Left lung (tissue), 4 donors: ENCODE measurements at regions not wholly inside any gene's neighbourhood (a gene's known extent, or its start where the extent isn't known, plus 50 kb on each side); places are given as distances from the start of the nearest gene placed in this dataset.

ENCODE experiments used
- ATAC-seq: fragments of 200-7000 bp; cut with Tn5 transposase; one replicate; pipeline ENCODE4 v1.9.1; 2020; ENCODE audit warnings: moderate library complexity
- DNase-seq, 4 donors: peaks; one replicate each; pipeline ENCODE4 v3.0.0-alpha.2; 2013 to 2020
- H3K27ac ChIP-seq, 2 donors: fragments of 200-600 bp; sonication (generic) in 1 of 2; one replicate each; pipeline versions ENCODE4 v1.5.0 to v1.8.0; 2020 to 2021
- H3K27me3 ChIP-seq, 2 donors: fragments of 200-600 bp; sonication (generic) in 1 of 2; one replicate each; pipeline versions ENCODE4 v1.5.0 to v1.8.0; 2020 to 2021
- H3K36me3 ChIP-seq, 2 donors: fragments of 200-600 bp; sonication (generic) in 1 of 2; one replicate each; pipeline versions ENCODE4 v1.5.0 to v1.8.0; 2020 to 2021
- H3K4me1 ChIP-seq, 2 donors: fragments of 200-600 bp; one replicate each; pipeline ENCODE4 v1.8.0; 2021
- H3K4me3 ChIP-seq, 2 donors: fragments of 200-600 bp; sonication (generic) in 1 of 2; one replicate each; pipeline versions ENCODE4 v1.5.0 to v1.8.0; 2020 to 2021; ENCODE audit warnings: mild to moderate bottlenecking in 1 of 2
- H3K9me3 ChIP-seq, 2 donors: fragments of 200-600 bp; sonication (generic) in 1 of 2; one replicate each; pipeline versions ENCODE4 v1.5.0 to v1.8.0; 2020 to 2021
- intact Hi-C, 2 donors: fragments of 100-400 bp; cut with DNase I; formaldehyde crosslinking; loops; one replicate each; pipeline versions ENCODE4 v1.11.2 to v1.14.2; 2022
- TF ChIP-seq, protein P1 (sequence below), 2 donors: fragments of 200-600 bp; sonication (generic) in 1 of 2; IDR thresholded peaks; one replicate each; pipeline versions ENCODE4 v1.5.0 to v1.8.0; 2021; ENCODE audit warnings: antibody characterized with exemption in 2 of 2
- donor health status: DM: no; HTN: yes; CAD: no.
- donor health status: DM: no; HTN: no; CAD: no.

DNA sequence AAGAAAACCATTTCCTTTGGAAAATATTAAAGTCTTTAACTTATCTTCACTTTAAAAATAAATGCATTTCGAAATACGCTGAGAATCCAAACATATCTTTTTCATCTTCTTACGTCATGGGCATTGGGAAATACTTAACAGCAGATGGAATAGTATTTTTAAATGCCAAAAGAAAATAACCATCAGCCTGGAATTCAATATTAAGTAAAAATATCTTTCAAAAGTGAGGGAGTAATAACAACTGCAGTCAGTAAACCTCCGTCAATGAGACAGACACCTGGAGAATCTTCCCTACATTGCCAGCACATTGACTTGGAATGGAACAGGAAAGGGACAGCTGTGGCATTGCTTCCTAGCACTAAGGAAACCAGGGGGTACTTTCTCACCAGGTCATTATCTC is 290.4 kb upstream of the TNP1 start:
- no peak for ATAC-seq

DNA sequence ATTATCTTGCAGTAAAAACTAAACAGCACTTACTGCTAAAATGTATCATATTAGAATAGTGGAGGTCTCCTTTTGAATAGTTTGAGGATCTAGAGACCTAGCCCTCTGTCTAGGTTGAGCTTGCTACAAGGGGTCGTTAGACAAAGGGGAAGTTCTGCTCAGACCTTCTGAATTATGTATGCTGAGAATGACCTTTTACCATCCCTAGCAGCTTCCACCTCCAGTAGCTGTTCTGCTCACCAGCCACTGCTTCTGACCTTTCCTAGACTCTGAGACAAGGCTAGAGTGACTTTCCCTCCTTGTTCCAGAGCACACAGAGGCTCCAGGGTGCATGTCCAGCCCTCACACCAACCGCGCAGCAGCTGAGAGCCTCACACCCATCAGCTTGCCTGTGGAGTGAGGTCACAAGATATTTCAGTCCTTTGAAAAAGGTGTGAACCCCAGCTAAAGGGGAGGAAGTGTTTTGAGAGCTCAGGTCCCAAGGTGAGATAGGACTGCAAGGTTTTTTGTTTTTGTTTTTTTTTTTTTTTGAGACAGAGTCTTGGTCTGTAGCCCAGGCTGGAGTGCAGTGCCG is 289.3 kb upstream of the TNP1 start:
- no peak for ATAC-seq
- no peak overlapping the region for H3K27ac ChIP-seq
- TF ChIP-seq, protein P1, sequence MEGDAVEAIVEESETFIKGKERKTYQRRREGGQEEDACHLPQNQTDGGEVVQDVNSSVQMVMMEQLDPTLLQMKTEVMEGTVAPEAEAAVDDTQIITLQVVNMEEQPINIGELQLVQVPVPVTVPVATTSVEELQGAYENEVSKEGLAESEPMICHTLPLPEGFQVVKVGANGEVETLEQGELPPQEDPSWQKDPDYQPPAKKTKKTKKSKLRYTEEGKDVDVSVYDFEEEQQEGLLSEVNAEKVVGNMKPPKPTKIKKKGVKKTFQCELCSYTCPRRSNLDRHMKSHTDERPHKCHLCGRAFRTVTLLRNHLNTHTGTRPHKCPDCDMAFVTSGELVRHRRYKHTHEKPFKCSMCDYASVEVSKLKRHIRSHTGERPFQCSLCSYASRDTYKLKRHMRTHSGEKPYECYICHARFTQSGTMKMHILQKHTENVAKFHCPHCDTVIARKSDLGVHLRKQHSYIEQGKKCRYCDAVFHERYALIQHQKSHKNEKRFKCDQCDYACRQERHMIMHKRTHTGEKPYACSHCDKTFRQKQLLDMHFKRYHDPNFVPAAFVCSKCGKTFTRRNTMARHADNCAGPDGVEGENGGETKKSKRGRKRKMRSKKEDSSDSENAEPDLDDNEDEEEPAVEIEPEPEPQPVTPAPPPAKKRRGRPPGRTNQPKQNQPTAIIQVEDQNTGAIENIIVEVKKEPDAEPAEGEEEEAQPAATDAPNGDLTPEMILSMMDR (IDR thresholded peaks at IDR 0.05), result no peak
- H3K27me3 ChIP-seq, result peaks cover 0 to 11% of the 10 kb centered on the region in 2 donors
- H3K4me3 ChIP-seq, result no peak overlapping the region
- intact Hi-C loops, result no loop called here
- H3K4me1 ChIP-seq, result no peaks in the 10 kb centered on the region
- H3K36me3 ChIP-seq, result no peaks in the 10 kb centered on the region
- DNase-seq, result no peak
- no peaks in the 10 kb centered on the region for H3K9me3 ChIP-seq

More for the DNA sequence above, 290.4 kb upstream of the TNP1 start:
- peak in 2 of 4 donors; percentile 49 to 52 for DNase-seq
- intact Hi-C loops, result no loop called here
- H3K27ac ChIP-seq, result no peak overlapping the region
- H3K36me3 ChIP-seq, result no peaks in the 10 kb centered on the region
- H3K9me3 ChIP-seq, result no peaks in the 10 kb centered on the region
- no peaks in the 10 kb centered on the region for H3K4me1 ChIP-seq
- TF ChIP-seq, protein P1 (IDR thresholded peaks at IDR 0.05), result no peak
- no peak overlapping the region for H3K4me3 ChIP-seq
- H3K27me3 ChIP-seq, result peaks cover 0 to under 1% of the 10 kb centered on the region in 2 donors

DNA sequence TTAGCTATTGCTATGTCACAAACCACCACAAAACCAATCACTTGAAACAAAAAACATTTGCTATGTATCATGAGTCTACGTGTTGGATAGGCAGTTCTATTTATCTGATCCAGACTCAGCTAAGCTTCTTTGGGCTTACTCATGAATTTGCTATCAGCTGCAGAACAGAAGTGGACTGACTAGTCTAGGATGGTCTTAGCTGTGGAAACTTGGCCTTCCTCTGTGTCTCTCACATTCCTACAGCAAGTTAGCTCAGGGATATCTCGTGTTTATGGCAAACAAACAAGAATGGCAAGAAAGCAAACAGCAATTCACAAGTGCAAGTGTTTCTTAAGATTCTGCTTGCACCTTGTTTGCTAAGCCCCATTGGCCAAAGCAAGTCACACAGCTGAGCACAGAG is 288.0 kb upstream of the TNP1 start:
- DNase-seq (no peak), ATAC-seq (peak; percentile 24)
- Histone ChIP-seq H3K27me3 (peaks cover 0 to 11% of the 10 kb centered on the region in 2 donors), H3K36me3 (no peaks in the 10 kb centered on the region), H3K9me3 (peaks cover 0 to 2% of the 10 kb centered on the region in 2 donors), H3K27ac (no peak overlapping the region), H3K4me3 (no peak overlapping the region), H3K4me1 (no peaks in the 10 kb centered on the region)
- TF ChIP-seq, protein P1 (IDR thresholded peaks at IDR 0.05), result no peak
- intact Hi-C loops, result no loop called here

DNA sequence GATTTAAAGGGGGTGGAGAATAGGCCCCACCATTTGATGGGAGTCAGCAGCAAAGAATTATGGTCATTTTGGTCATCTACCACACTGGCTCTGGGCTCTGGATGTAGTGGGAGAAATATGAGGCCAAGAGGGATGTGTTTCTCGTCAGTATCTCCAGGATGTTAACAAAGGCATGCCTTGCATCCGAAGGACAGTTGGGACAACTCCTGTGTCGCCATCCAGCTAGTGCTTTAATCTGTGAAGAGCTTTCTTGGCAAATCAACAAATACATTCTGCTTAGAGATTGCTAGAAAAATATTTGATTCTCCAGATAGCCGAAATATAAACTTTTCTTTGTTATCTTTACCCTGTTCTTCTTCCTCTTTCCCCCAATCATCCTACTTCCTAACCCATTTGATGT is 287.1 kb upstream of the TNP1 start:
- H3K4me1 ChIP-seq, result no peaks in the 10 kb centered on the region
- intact Hi-C loops, result no loop called here
- H3K36me3 ChIP-seq, result no peaks in the 10 kb centered on the region
- DNase-seq (no peak), ATAC-seq (no peak)
- H3K9me3 ChIP-seq, result peaks cover 0 to 10% of the 10 kb centered on the region in 2 donors
- no peak overlapping the region for H3K27ac ChIP-seq
- peaks cover 0 to 11% of the 10 kb centered on the region in 2 donors for H3K27me3 ChIP-seq
- no peak overlapping the region for H3K4me3 ChIP-seq
- TF ChIP-seq, protein P1 (IDR thresholded peaks at IDR 0.05), result no peak

DNA sequence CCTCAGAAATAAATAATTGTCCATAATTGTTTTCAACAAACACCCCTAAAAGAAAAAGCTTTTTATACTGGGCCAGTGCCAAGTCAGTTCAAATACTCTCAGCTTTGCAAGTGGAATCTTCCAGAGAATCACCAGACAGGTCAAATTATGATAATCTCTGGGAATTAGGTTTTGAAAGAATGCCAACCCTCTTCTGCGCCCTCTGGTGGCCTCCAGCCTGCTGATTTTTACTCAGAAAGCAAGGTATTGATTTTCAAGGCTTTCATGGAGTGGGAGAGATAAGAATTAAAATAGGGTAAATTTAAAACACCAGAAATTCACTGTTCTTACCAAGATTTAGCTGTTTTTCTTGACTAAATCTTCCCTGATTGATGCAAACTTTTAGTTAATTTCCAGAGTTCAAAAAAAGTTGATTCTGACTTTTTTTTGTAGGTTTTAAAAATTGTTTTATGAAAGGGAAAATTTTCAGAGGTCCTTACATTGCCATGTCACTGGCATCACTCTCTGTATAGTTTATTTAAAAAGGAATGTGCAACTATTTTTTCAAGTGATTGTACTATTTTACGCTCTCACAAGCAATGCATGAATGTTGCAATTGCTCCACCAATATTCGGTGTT is 282.9 kb upstream of the TNP1 start:
- intact Hi-C loops, result no loop called here
- ATAC-seq, result no peak
- DNase-seq, result no peak
- TF ChIP-seq, protein P1 (IDR thresholded peaks at IDR 0.05), result peak; percentile 10 to 33
- Histone ChIP-seq H3K27me3 (peaks cover 0 to 11% of the 10 kb centered on the region in 2 donors), H3K27ac (no peak overlapping the region), H3K9me3 (peaks cover 0 to 34% of the 10 kb centered on the region in 2 donors), H3K4me3 (no peak overlapping the region), H3K4me1 (no peaks in the 10 kb centered on the region), H3K36me3 (no peaks in the 10 kb centered on the region)
